H1 (cell line): ENCODE measurements at regions not wholly inside any gene's neighbourhood (a gene's known extent, or its start where the extent isn't known, plus 50 kb on each side); places are given as distances from the start of the nearest gene placed in this dataset.
"Not testable (repeated sequence)": the region's sequence is repeated elsewhere in the genome, so short reads cannot be mapped to it uniquely, and the experiment has no call there.

ENCODE experiments used
- CTCF ChIA-PET: fragments of 300-600 bp; sonication (Branson Sonifier 250); formaldehyde crosslinking; loops from one replicate; lab custom pipeline; 2021; ENCODE audit not compliant: partially characterized antibody; lab: Charles Lee
- POLR2A ChIA-PET: fragments of 300-600 bp; sonication (Branson Sonifier 250); formaldehyde crosslinking; loops from one replicate; lab custom pipeline; 2021; ENCODE audit warnings: inconsistent platforms; ENCODE audit not compliant: partially characterized antibody; lab: Charles Lee
- DNase-seq, 2 experiments: peaks; one replicate each; pipeline versions ENCODE4 v3.0.0 to v3.0.0-alpha.2; 2010 to 2022; ENCODE audit warnings: low spot score in 2 of 2, low read depth in 1 of 2, mixed read lengths in 1 of 2
- FAIRE-seq: peaks from 2 replicates; lab custom pipeline; 2011; peaks lifted over from hg19 to GRCh38; lab: Jason Lieb, UNC
- H2AFZ ChIP-seq: 2 replicates; pipeline ENCODE4 v1.8.1; 2012; ENCODE audit warnings: low read length, inconsistent platforms
- H2AK5ac ChIP-seq: 2 replicates; pipeline ENCODE4 v1.6.1; 2013; ENCODE audit warnings: low read depth, low read length
- H2BK120ac ChIP-seq: replicated peaks from 2 replicates; pipeline ENCODE3; 2013; ENCODE audit warnings: low read depth, low read length, inconsistent platforms
- H2BK12ac ChIP-seq: 2 replicates; pipeline ENCODE4 v1.6.1; 2013; ENCODE audit warnings: low read depth, low read length
- H2BK15ac ChIP-seq: 2 replicates; pipeline ENCODE4 v1.6.1; 2013; ENCODE audit warnings: low read length
- H2BK20ac ChIP-seq: 2 replicates; pipeline ENCODE4 v1.6.1; 2013; ENCODE audit warnings: low read length
- H2BK5ac ChIP-seq: 2 replicates; pipeline ENCODE4 v1.6.1; 2013; ENCODE audit warnings: low read depth, low read length
- H3K14ac ChIP-seq: 2 replicates; pipeline ENCODE4 v1.6.1; 2013; ENCODE audit warnings: inconsistent platforms; ENCODE audit not compliant: insufficient read length
- H3K18ac ChIP-seq: 2 replicates; pipeline ENCODE4 v1.6.1; 2013; ENCODE audit warnings: low read length; ENCODE audit errors: extremely low read depth
- H3K23ac ChIP-seq: 2 replicates; pipeline ENCODE4 v1.6.1; 2013; ENCODE audit warnings: inconsistent platforms; ENCODE audit not compliant: insufficient read length
- H3K23me2 ChIP-seq: 2 replicates; pipeline ENCODE4 v1.6.1; 2013; ENCODE audit warnings: low read depth, low read length
- H3K27ac ChIP-seq: 2 replicates; pipeline ENCODE4 v1.6.1; 2011; ENCODE audit warnings: low read depth, low read length, inconsistent platforms
- H3K27me3 ChIP-seq, 4 experiments: replicated peaks in 1 of 4; 1 replicate in 1 of 4; 2 replicates in 3 of 4; pipeline versions ENCODE4 v1.6.1 to v1.8.1; 2011 to 2013; ENCODE audit warnings: low read length in 3 of 4, mild to moderate bottlenecking in 3 of 4, inconsistent platforms in 2 of 4, mixed read lengths in 2 of 4, moderate library complexity in 1 of 4; ENCODE audit not compliant: control insufficient read depth in 3 of 4, insufficient read depth in 3 of 4; ENCODE audit errors: extremely low read depth in 1 of 4
- H3K36me3 ChIP-seq, 4 experiments: 2 replicates each; pipeline versions ENCODE4 v1.6.1 to v1.8.1; 2011 to 2013; ENCODE audit warnings: mild to moderate bottlenecking in 4 of 4, low read length in 3 of 4, moderate library complexity in 2 of 4, control low read depth in 1 of 4, inconsistent platforms in 1 of 4; ENCODE audit not compliant: insufficient read depth in 4 of 4, control insufficient read depth in 2 of 4
- H3K4ac ChIP-seq: replicated peaks from 2 replicates; pipeline ENCODE3; 2013; ENCODE audit warnings: low read length, low read depth, mixed read lengths, inconsistent platforms; ENCODE audit not compliant: insufficient read length
- H3K4me1 ChIP-seq, 4 experiments: replicated peaks in 1 of 4; 1 replicate in 1 of 4; 2 replicates in 3 of 4; pipeline versions ENCODE4 v1.6.1 to v1.8.1; 2011 to 2013; ENCODE audit warnings: low read length in 3 of 4, inconsistent platforms in 2 of 4, mixed read lengths in 1 of 4; ENCODE audit not compliant: insufficient read depth in 4 of 4, control insufficient read depth in 3 of 4
- H3K4me2 ChIP-seq, 2 experiments: 2 replicates each; pipeline versions ENCODE4 v1.6.1 to v1.8.1; 2011 to 2013; ENCODE audit warnings: low read depth in 2 of 2, low read length in 2 of 2, control low read depth in 1 of 2, inconsistent platforms in 1 of 2, mild to moderate bottlenecking in 1 of 2; ENCODE audit not compliant: insufficient read depth in 1 of 2
- H3K4me3 ChIP-seq, 4 experiments: fragments of 200-600, 300-600 bp in 1 of 4; sonication (generic), shearing (Covaris generic), sonication (Bioruptor Twin) in 1 of 4; 2 replicates each; pipeline versions ENCODE4 v1.5.1 to v1.8.1; 2011 to 2016; ENCODE audit warnings: low read length in 4 of 4, low read depth in 3 of 4, control low read depth in 2 of 4, inconsistent platforms in 2 of 4, mild to moderate bottlenecking in 2 of 4, mixed read lengths in 1 of 4, moderate library complexity in 1 of 4; ENCODE audit not compliant: insufficient read depth in 2 of 4; ENCODE audit errors: extremely low read depth in 1 of 4
- H3K56ac ChIP-seq: replicated peaks from 2 replicates; pipeline ENCODE3; 2013; ENCODE audit warnings: low read depth, mild to moderate bottlenecking, mixed read lengths, low read length, inconsistent platforms; ENCODE audit not compliant: insufficient read length
- H3K79me1 ChIP-seq: 2 replicates; pipeline ENCODE4 v1.6.1; 2013; ENCODE audit warnings: low read depth, low read length, control low read depth
- H3K79me2 ChIP-seq, 2 experiments: 2 replicates each; pipeline versions ENCODE4 v1.6.1 to v1.8.1; 2012 to 2013; ENCODE audit warnings: low read length in 2 of 2, mild to moderate bottlenecking in 2 of 2, inconsistent platforms in 1 of 2; ENCODE audit not compliant: insufficient read depth in 2 of 2, control insufficient read depth in 1 of 2
- H3K9ac ChIP-seq, 4 experiments: replicated peaks in 1 of 4; 1 replicate in 1 of 4; 2 replicates in 3 of 4; pipeline versions ENCODE4 v1.6.1 to v1.8.1; 2011 to 2013; ENCODE audit warnings: low read depth in 3 of 4, low read length in 3 of 4, control low read depth in 2 of 4, mild to moderate bottlenecking in 2 of 4, moderate library complexity in 2 of 4, inconsistent platforms in 1 of 4; ENCODE audit errors: extremely low read depth in 1 of 4
- H3K9me3 ChIP-seq, 2 experiments: 2 replicates each; pipeline versions ENCODE4 v1.6.1 to v1.8.1; 2012 to 2013; ENCODE audit warnings: mild to moderate bottlenecking in 2 of 2, moderate library complexity in 2 of 2, control low read depth in 1 of 2, inconsistent platforms in 1 of 2, low read depth in 1 of 2, low read length in 1 of 2, mixed read lengths in 1 of 2; ENCODE audit not compliant: insufficient read depth in 2 of 2
- H4K20me1 ChIP-seq, 2 experiments: replicated peaks in 1 of 2; 2 replicates each; pipeline versions ENCODE3 to v1.8.1; 2011 to 2013; ENCODE audit warnings: inconsistent platforms in 2 of 2, low read length in 2 of 2, mild to moderate bottlenecking in 1 of 2; ENCODE audit not compliant: insufficient read depth in 2 of 2, control insufficient read depth in 1 of 2
- H4K5ac ChIP-seq: 2 replicates; pipeline ENCODE4 v1.6.1; 2013; ENCODE audit warnings: low read length, low read depth, mixed read lengths, inconsistent platforms; ENCODE audit not compliant: insufficient read length
- H4K8ac ChIP-seq: 2 replicates; pipeline ENCODE4 v1.8.0; 2013; ENCODE audit warnings: mild to moderate bottlenecking, moderate library complexity, low read length, inconsistent platforms; ENCODE audit not compliant: insufficient read depth; ENCODE audit errors: extremely low read depth
- H4K91ac ChIP-seq: replicated peaks from 2 replicates; pipeline ENCODE3; 2013; ENCODE audit warnings: low read length, mixed read lengths, inconsistent platforms; ENCODE audit not compliant: insufficient read length
- CTCF ChIP-seq, 3 experiments: IDR thresholded peaks; 1 replicate in 2 of 3; 2 replicates in 1 of 3; pipeline versions ENCODE4 v1.5.1 to v1.6.1; 2011; ENCODE audit warnings: low read length in 3 of 3, mild to moderate bottlenecking in 3 of 3, inconsistent platforms in 2 of 3, low read depth in 1 of 3, moderate library complexity in 1 of 3; ENCODE audit not compliant: insufficient read depth in 1 of 3; ENCODE audit errors: control extremely low read depth in 1 of 3
- KDM4A ChIP-seq: IDR thresholded peaks from one replicate; pipeline ENCODE4 v1.7.1; 2012; ENCODE audit warnings: low read depth, mild to moderate bottlenecking, moderate library complexity, low read length, inconsistent platforms; ENCODE audit not compliant: severe bottlenecking
- MAX ChIP-seq: IDR thresholded peaks from 2 replicates; pipeline ENCODE4 v1.6.1; 2012; ENCODE audit warnings: inconsistent platforms
- RAD21 ChIP-seq, 2 experiments: IDR thresholded peaks in 1 of 2; conservative IDR thresholded peaks in 1 of 2; 2 replicates each; pipeline ENCODE4 v1.6.1; 2011; ENCODE audit warnings: low read depth in 2 of 2, low read length in 2 of 2, improper control_type of control experiment in 1 of 2, inconsistent platforms in 1 of 2, mild to moderate bottlenecking in 1 of 2, moderate library complexity in 1 of 2
- WGBS, 2 experiments: shearing (Covaris generic) in 1 of 2; methylation state at CpG; one replicate each; pipeline versions ENCODE4 v1.1.6 to v1.1.7; 2013 to 2015; ENCODE audit warnings: low lambda C conversion rate in 2 of 2, mixed read lengths in 2 of 2, inconsistent platforms in 1 of 2, low coverage in 1 of 2, missing lambda C conversion rate in 1 of 2; ENCODE audit not compliant: insufficient replicate concordance in 2 of 2, insufficient coverage in 1 of 2, insufficient read length in 1 of 2; ENCODE audit errors: extremely low coverage in 1 of 2, missing lambda C conversion rate in 1 of 2; 5-methylcytosine and 5-hydroxymethylcytosine counted together
- TF ChIP-seq, protein P1 (sequence below): IDR thresholded peaks from 2 replicates; pipeline ENCODE4 v1.6.1; 2012; ENCODE audit warnings: inconsistent platforms

- H3K79me1 ChIP-seq, H4K5ac ChIP-seq, H3K4ac ChIP-seq, H3K27ac ChIP-seq, H4K20me1 ChIP-seq, H3K14ac ChIP-seq, H3K27me3 ChIP-seq, H3K23me2 ChIP-seq, H2AK5ac ChIP-seq, H3K23ac ChIP-seq, H3K4me1 ChIP-seq, H4K8ac ChIP-seq, H2BK15ac ChIP-seq, H2AFZ ChIP-seq, H2BK5ac ChIP-seq, H2BK12ac ChIP-seq, H2BK120ac ChIP-seq, H2BK20ac ChIP-seq, H3K18ac ChIP-seq, H4K91ac ChIP-seq, FAIRE-seq, H3K79me2 ChIP-seq, POLR2A ChIA-PET, H3K9me3 ChIP-seq, H3K36me3 ChIP-seq, H3K56ac ChIP-seq: not testable (repeated sequence)
- peak; percentile 40 to 48 for TF ChIP-seq RAD21 (IDR thresholded peaks at IDR 0.05 in 1 of 2, conservative IDR thresholded peaks at IDR 0.05 in 1 of 2; ENCODE audit: low read depth in 2 of 2, low read length in 2 of 2)
- peak; percentile 15 to 40 (median 32); a peak in 3 of 4 replicates for TF ChIP-seq CTCF (IDR thresholded peaks at IDR 0.05; ENCODE audit: control extremely low read depth in 1 of 3, insufficient read depth in 1 of 3, low read depth in 1 of 3, low read length in 3 of 3)
- TF ChIP-seq, protein P1, sequence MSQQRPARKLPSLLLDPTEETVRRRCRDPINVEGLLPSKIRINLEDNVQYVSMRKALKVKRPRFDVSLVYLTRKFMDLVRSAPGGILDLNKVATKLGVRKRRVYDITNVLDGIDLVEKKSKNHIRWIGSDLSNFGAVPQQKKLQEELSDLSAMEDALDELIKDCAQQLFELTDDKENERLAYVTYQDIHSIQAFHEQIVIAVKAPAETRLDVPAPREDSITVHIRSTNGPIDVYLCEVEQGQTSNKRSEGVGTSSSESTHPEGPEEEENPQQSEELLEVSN = peak; percentile 32; the same call in 1 of the 2 replicates
- TF ChIP-seq MAX = 0 out of 2 replicates have a peak, but pooled peaks have one; percentile 9
- peak; percentile 61 for TF ChIP-seq KDM4A
- Histone ChIP-seq H3K4me3 (peak overlapping the region in 3 of 4 experiments; percentile 21 to 54 (median 27); a peak in 6 of 8 replicates), H3K4me2 (peak overlapping the region; percentile 62 to 64), H3K9ac (0 out of 7 replicates have a peak overlapping the region, but pooled peaks of 1 of the 4 experiments have one; percentile 14)
- WGBS, 2 experiments = 40% methylated on average over 24 of the region's 58 CpGs; no CpG with 5 or more reads in 1 of the 2 experiments
- peak in 1 of 2 experiments; percentile 66 for DNase-seq
- CTCF ChIA-PET = interaction anchor here (0.6 to 2.8 kb wide), 22 partner anchors 8 to 1457 kb away, joined by 3 to 16 read pairs (median 4); no protein-coding TSS in a partner anchor
Observed at GRCh38 chr15:96491700-96492644, 161.5 kb downstream of the NR2F2 start.
